ENCODE measurements at regions not wholly inside any gene's neighbourhood (a gene's known extent, or its start where the extent isn't known, plus 50 kb on each side); places are given as distances from the start of the nearest gene placed in this dataset.

GRCh38 chr9:109682227-109682626 is 97.8 kb upstream of the PALM2AKAP2 start:
- TF ChIP-seq EZH2 (IDR thresholded peaks at IDR 0.05; ENCODE audit: borderline replicate concordance, low read length) (no peak), CTCF (conservative IDR thresholded peaks at IDR 0.05 in 1 of 2, IDR thresholded peaks at IDR 0.05 in 1 of 2; ENCODE audit: extremely low read depth in 1 of 2, insufficient read depth in 1 of 2, low read depth in 1 of 2, low read length in 2 of 2) (no peak)
